ENCODE measurements at regions not wholly inside any gene's neighbourhood (a gene's known extent, or its start where the extent isn't known, plus 50 kb on each side); places are given as distances from the start of the nearest gene placed in this dataset.
A peak's percentile ranks its signal among the peaks of the same experiment; 100 is the strongest.

DNA sequence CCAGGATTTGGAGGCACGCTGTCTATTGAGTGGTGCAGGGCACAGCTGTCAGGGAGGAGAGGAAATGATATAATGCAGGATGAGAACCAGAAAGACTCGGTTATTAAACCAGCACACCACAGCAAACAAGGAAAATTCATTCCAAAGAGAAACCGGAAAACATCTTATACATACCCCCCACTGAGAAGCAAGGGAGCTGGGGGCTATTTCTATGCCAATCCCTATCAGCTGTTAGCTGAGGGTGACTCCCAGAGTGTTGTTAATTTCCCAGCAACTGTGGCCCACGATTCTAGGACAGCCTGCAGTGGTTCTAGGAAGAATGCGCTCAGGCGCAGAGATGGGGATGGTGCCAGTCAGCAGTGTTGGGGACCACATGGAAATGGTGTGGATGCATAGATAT lies 467.3 kb downstream of the PMP22 start:
- 78% methylated on average over 6 of the region's 6 CpGs for WGBS, 2 donors
- TF ChIP-seq CTCF (IDR thresholded peaks at IDR 0.05) = no peak

GRCh38 chr17:14797021-14797420 lies 468.1 kb downstream of the PMP22 start:
- no peak for TF ChIP-seq CTCF (IDR thresholded peaks at IDR 0.05)
- intact Hi-C loops (cut with DNase I) = no loop called here
- DNase-seq = no peak
- H3K27me3 ChIP-seq = no peaks in the 10 kb centered on the region
- WGBS, 2 donors = 40 to 42% methylated on average over 4 of the region's 4 CpGs
- H3K4me1 ChIP-seq = no peaks in the 10 kb centered on the region
- no peak overlapping the region for H3K27ac ChIP-seq
- H3K4me3 ChIP-seq = no peak overlapping the region
- no peak for FAIRE-seq
- H3K9me3 ChIP-seq = no peaks in the 10 kb centered on the region
- no peaks in the 10 kb centered on the region for H3K36me3 ChIP-seq
- ATAC-seq = peak in 1 of 4 donors; percentile 37

More for the DNA sequence above, 467.3 kb downstream of the PMP22 start:
- intact Hi-C loops (cut with DNase I) = no loop called here
- H3K27ac ChIP-seq = no peak overlapping the region
- no peak overlapping the region for H3K4me3 ChIP-seq
- H3K4me1 ChIP-seq = no peaks in the 10 kb centered on the region
- no peak for FAIRE-seq
- H3K9me3 ChIP-seq = no peaks in the 10 kb centered on the region
- H3K36me3 ChIP-seq = no peaks in the 10 kb centered on the region
- H3K27me3 ChIP-seq = no peaks in the 10 kb centered on the region
- no peak for ATAC-seq
- no peak for DNase-seq

DNA sequence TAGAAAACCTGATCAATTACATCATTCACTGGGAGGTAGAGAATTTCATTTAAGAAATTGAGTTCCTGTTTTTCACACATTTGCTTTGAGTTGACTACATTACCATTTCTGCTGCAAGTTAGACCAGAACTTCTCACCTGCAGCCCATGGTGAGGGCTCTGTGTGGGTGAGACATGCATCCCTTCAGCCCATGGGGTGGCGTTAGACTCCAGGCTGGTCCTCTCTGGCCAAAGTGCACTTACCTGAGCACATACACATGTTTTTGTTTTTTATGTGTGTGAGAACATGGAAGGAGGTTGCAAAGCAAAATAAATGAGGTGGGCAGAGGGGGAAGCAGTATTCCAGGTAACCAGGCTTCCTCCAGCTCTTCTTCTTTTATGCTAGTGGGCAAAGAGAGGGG lies 470.2 kb downstream of the PMP22 start:
- Histone ChIP-seq H3K4me3 (no peak overlapping the region), H3K36me3 (no peaks in the 10 kb centered on the region), H3K27me3 (no peaks in the 10 kb centered on the region), H3K27ac (no peak overlapping the region), H3K4me1 (no peaks in the 10 kb centered on the region), H3K9me3 (no peaks in the 10 kb centered on the region)
- TF ChIP-seq CTCF (IDR thresholded peaks at IDR 0.05) = no peak
- FAIRE-seq (no peak), ATAC-seq (peak in 1 of 4 donors; percentile 61), DNase-seq (no peak)
- 66 to 88% methylated on average over 1 of the region's 1 CpG for WGBS, 2 donors
- intact Hi-C loops (cut with DNase I) = no loop called here

- no peak for FAIRE-seq
Observed at GRCh38 chr17:14793237-14793636, 471.9 kb downstream of the PMP22 start.

GRCh38 chr17:14792746-14793145 lies 472.4 kb downstream of the PMP22 start:
- Histone ChIP-seq H3K36me3 (no peaks in the 10 kb centered on the region), H3K27me3 (no peaks in the 10 kb centered on the region), H3K4me1 (no peaks in the 10 kb centered on the region), H3K4me3 (no peak overlapping the region), H3K27ac (no peak overlapping the region), H3K9me3 (no peaks in the 10 kb centered on the region)
- FAIRE-seq (no peak), DNase-seq (peak; percentile 45 to 79 (median 64)), ATAC-seq (peak; percentile 48 to 79 (median 72))
- WGBS, 2 donors = 30 to 35% methylated on average over 10 of the region's 10 CpGs
- no peak for TF ChIP-seq CTCF (IDR thresholded peaks at IDR 0.05)
- intact Hi-C loops (cut with DNase I) = no loop called here

More at GRCh38 chr17:14793237-14793636, 471.9 kb downstream of the PMP22 start:
- no peaks in the 10 kb centered on the region for H3K4me1 ChIP-seq
- H3K4me3 ChIP-seq = no peak overlapping the region
- H3K9me3 ChIP-seq = no peaks in the 10 kb centered on the region
- H3K27me3 ChIP-seq = no peaks in the 10 kb centered on the region
- WGBS, 2 donors = 73 to 81% methylated on average over 3 of the region's 3 CpGs
- ATAC-seq = no peak
- no peaks in the 10 kb centered on the region for H3K36me3 ChIP-seq
- intact Hi-C loops (cut with DNase I) = no loop called here
- H3K27ac ChIP-seq = no peak overlapping the region
- DNase-seq = no peak
- TF ChIP-seq CTCF (IDR thresholded peaks at IDR 0.05) = no peak
